ENCODE measurements at regions not wholly inside any gene's neighbourhood (a gene's known extent, or its start where the extent isn't known, plus 50 kb on each side); places are given as distances from the start of the nearest gene placed in this dataset.
"Not testable (repeated sequence)": the region's sequence is repeated elsewhere in the genome, so short reads cannot be mapped to it uniquely, and the experiment has no call there.

GRCh38 chr3:4251412-4251811 is 51.8 kb upstream of the SETMAR start:
- peak in 2 of 10 donors; percentile 14 for DNase-seq
- no peak overlapping the region for H3K27ac Mint-ChIP-seq
- no peaks in the 10 kb centered on the region for H3K9me3 Mint-ChIP-seq
- peak in 1 of 2 donors; percentile 14 for ATAC-seq
- POLR2A ChIA-PET, result interaction anchor here (0.6 kb wide), 1 partner anchor 358 kb away, joined by 3 read pairs; no protein-coding TSS in a partner anchor
- peaks cover 0 to 23% (median 3%) of the 10 kb centered on the region in 3 donors for H3K36me3 Mint-ChIP-seq
- peaks cover 0 to 5% (median 0%) of the 10 kb centered on the region in 5 donors for H3K27me3 Mint-ChIP-seq
- H3K4me3 Mint-ChIP-seq, result no peak overlapping the region
- H3K4me1 Mint-ChIP-seq, result peaks cover 0 to 15% (median 6%) of the 10 kb centered on the region in 4 donors

- POLR2A ChIA-PET, H3K4me3 Mint-ChIP-seq, ATAC-seq, DNase-seq, H3K9me3 Mint-ChIP-seq, H3K27me3 Mint-ChIP-seq: not testable (repeated sequence)
- peak overlapping the region in 1 of 10 donors; percentile 55 for H3K27ac Mint-ChIP-seq
- H3K4me1 Mint-ChIP-seq, result peaks cover 0 to 15% (median 6%) of the 10 kb centered on the region in 4 donors
- peaks cover 0 to 22% (median 3%) of the 10 kb centered on the region in 3 donors for H3K36me3 Mint-ChIP-seq
Observed at GRCh38 chr3:4253072-4253832, 49.9 kb upstream of the SETMAR start.
